Prostate gland (tissue), 2 donors: ENCODE measurements at regions not wholly inside any gene's neighbourhood (a gene's known extent, or its start where the extent isn't known, plus 50 kb on each side); places are given as distances from the start of the nearest gene placed in this dataset.
"Not testable (repeated sequence)": the region's sequence is repeated elsewhere in the genome, so short reads cannot be mapped to it uniquely, and the experiment has no call there.

Source experiments
- DNase-seq: peaks from one replicate; pipeline ENCODE4 v3.0.0-alpha.2; 2019; ENCODE audit warnings: low spot score
- H3K27ac ChIP-seq, 2 donors: fragments of 200-600 bp; sonication (generic); 2 replicates each; pipeline ENCODE4 v1.5.1; 2017 to 2019
- H3K27me3 ChIP-seq: fragments of 200-600 bp; sonication (generic); replicated peaks from 2 replicates; pipeline ENCODE4 v1.5.1; 2019; ENCODE audit not compliant: insufficient read depth
- H3K36me3 ChIP-seq, 2 donors: fragments of 200-600 bp; sonication (generic); 1 replicate in 1 of 2; 2 replicates in 1 of 2; pipeline versions ENCODE4 v1.5.1 to v1.8.1; 2017 to 2019
- H3K4me1 ChIP-seq: fragments of 200-600 bp; sonication (generic); replicated peaks from 2 replicates; pipeline ENCODE4 v1.5.1; 2019
- H3K4me3 ChIP-seq, 2 donors: fragments of 200-600 bp; sonication (generic); 2 replicates each; pipeline ENCODE4 v1.5.1; 2017 to 2019
- H3K9me3 ChIP-seq: fragments of 200-600 bp; sonication (generic); 2 replicates; pipeline ENCODE4 v1.5.1; 2017
- POLR2A ChIP-seq: fragments of 450-650 bp; IDR thresholded peaks from one replicate; pipeline ENCODE4 v1.6.1; 2016; ENCODE audit warnings: antibody characterized with exemption, mild to moderate bottlenecking
- POLR2AphosphoS5 ChIP-seq: sonication (generic); formaldehyde crosslinking; IDR thresholded peaks from one replicate; pipeline ENCODE4 v1.6.1; 2017; ENCODE audit warnings: antibody characterized with exemption
- WGBS: methylation state at CpG from one replicate; pipeline ENCODE4 v1.1.5; 2018; 5-methylcytosine and 5-hydroxymethylcytosine counted together
- intact Hi-C: fragments of 100-400 bp; cut with DNase I; formaldehyde crosslinking; loops from one replicate; pipeline ENCODE4 v1.14.2; 2022
- TF ChIP-seq, protein P1 (sequence below), 4 experiments: fragments of 200-600 bp in 2 of 4; fragments of 450-650 bp in 2 of 4; sonication (generic) in 2 of 4; IDR thresholded peaks; 1 replicate in 3 of 4; 2 replicates in 1 of 4; pipeline ENCODE4 v1.5.1; 2016 to 2019; ENCODE audit warnings: antibody characterized with exemption in 4 of 4, mild to moderate bottlenecking in 2 of 4, moderate library complexity in 2 of 4

DNA sequence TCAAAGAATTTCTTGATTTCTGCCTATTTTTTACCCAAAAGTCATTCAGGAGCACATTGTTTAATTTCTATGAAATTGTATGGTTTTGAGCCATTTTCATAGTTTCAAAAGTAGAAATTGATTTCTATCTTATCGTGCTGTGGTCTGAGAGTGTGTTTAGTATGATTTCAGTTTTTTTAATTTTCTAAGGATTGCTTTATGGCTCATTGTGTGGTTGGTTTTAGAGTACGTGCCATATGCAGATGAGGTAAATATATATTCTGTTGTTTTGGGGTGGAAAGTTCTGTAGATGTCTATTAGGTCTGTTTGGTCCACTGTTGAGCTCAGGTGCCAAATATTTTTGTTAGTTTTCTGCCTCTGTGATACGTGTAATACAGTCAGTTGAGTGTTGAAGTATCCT is 487.1 kb upstream of the CBLB start:
- no peak overlapping the region for H3K4me3 ChIP-seq
- no peak overlapping the region for H3K27ac ChIP-seq
- WGBS, result 89% methylated on average over 3 of the region's 3 CpGs
- no peak for DNase-seq
- TF ChIP-seq, protein P1, sequence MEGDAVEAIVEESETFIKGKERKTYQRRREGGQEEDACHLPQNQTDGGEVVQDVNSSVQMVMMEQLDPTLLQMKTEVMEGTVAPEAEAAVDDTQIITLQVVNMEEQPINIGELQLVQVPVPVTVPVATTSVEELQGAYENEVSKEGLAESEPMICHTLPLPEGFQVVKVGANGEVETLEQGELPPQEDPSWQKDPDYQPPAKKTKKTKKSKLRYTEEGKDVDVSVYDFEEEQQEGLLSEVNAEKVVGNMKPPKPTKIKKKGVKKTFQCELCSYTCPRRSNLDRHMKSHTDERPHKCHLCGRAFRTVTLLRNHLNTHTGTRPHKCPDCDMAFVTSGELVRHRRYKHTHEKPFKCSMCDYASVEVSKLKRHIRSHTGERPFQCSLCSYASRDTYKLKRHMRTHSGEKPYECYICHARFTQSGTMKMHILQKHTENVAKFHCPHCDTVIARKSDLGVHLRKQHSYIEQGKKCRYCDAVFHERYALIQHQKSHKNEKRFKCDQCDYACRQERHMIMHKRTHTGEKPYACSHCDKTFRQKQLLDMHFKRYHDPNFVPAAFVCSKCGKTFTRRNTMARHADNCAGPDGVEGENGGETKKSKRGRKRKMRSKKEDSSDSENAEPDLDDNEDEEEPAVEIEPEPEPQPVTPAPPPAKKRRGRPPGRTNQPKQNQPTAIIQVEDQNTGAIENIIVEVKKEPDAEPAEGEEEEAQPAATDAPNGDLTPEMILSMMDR (IDR thresholded peaks at IDR 0.05), result no peak
- TF ChIP-seq POLR2A, result no peak
- TF ChIP-seq POLR2AphosphoS5, result no peak
- H3K36me3 ChIP-seq, result no peaks in the 10 kb centered on the region
- intact Hi-C loops, result no loop called here
- H3K9me3 ChIP-seq, result no peaks in the 10 kb centered on the region
- H3K4me1 ChIP-seq, result no peaks in the 10 kb centered on the region
- no peaks in the 10 kb centered on the region for H3K27me3 ChIP-seq

DNA sequence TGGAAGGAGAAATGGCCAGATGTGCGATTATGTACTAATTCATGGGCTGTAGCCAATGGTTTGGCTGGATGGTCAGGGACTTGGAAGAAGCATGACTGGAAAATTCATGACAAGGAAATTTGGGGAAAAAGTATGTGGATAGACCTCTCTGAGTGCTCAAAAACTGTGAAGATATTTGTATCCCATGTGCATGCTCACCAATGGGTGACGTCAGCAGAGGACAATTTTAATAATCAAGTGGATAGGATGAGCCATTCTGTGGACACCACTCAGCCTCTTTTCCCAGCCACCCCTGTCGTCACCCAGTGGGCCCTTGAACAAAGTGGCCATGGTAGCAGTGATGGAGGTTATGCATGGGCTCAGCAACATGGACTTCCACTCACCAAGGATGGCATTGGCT is 490.9 kb upstream of the CBLB start:
- intact Hi-C loops, result no loop called here
- Histone ChIP-seq H3K36me3 (no peaks in the 10 kb centered on the region), H3K9me3 (no peaks in the 10 kb centered on the region), H3K27me3 (no peaks in the 10 kb centered on the region), H3K4me1 (no peaks in the 10 kb centered on the region), H3K27ac (no peak overlapping the region), H3K4me3 (no peak overlapping the region)
- 96% methylated on average over 3 of the region's 3 CpGs for WGBS
- no peak for TF ChIP-seq POLR2A
- TF ChIP-seq POLR2AphosphoS5, result no peak
- TF ChIP-seq, protein P1 (IDR thresholded peaks at IDR 0.05), result no peak
- DNase-seq, result no peak

DNA sequence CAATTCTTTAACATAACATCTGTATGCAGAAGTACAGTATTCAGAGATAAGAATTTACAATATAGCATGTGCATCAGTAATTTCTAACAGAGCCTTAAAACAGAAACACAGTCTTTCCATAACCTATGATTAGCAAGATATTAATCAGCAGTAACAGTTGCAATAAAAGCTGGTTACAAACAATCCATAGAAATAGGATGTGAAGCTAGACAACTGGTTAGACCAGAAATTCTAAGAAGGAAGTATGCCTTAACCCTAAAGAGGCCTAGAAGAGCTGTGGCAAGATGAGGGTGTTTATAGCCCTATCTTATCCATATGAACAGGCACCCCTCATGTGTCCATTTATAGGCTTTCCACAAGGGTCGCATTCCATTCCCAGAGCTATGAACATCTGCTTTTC is 492.1 kb upstream of the CBLB start:
- H3K27ac ChIP-seq, H3K4me3 ChIP-seq, H3K4me1 ChIP-seq, intact Hi-C loops, H3K36me3 ChIP-seq, H3K9me3 ChIP-seq, DNase-seq, H3K27me3 ChIP-seq: not testable (repeated sequence)
- WGBS, result 30% methylated on average over 1 of the region's 1 CpG

DNA sequence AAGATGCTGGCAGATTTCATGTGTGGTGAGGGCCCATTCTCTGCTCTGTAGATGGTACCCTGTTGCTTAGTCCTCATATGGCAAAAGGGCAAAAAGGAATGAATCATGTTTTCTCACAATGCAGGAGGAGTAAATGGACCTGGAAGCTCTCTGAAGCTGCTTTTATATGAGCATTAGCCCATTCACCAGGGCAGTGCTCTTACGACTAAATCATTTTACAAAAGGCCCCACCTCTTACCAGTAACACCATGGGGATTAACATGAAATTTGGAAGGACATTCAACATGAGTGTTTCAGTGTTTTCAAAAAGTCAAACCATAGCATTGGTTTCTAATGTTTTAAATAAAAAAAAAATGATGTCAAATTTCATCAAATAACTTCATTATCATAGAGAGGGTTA is 495.7 kb upstream of the CBLB start:
- Histone ChIP-seq H3K36me3 (no peaks in the 10 kb centered on the region), H3K27me3 (no peaks in the 10 kb centered on the region), H3K9me3 (no peaks in the 10 kb centered on the region), H3K27ac (no peak overlapping the region), H3K4me1 (no peaks in the 10 kb centered on the region), H3K4me3 (no peak overlapping the region)
- TF ChIP-seq, protein P1 (IDR thresholded peaks at IDR 0.05), result no peak
- no peak for TF ChIP-seq POLR2A
- no peak for TF ChIP-seq POLR2AphosphoS5
- 96% methylated on average over 1 of the region's 1 CpG for WGBS
- intact Hi-C loops, result no loop called here
- no peak for DNase-seq

DNA sequence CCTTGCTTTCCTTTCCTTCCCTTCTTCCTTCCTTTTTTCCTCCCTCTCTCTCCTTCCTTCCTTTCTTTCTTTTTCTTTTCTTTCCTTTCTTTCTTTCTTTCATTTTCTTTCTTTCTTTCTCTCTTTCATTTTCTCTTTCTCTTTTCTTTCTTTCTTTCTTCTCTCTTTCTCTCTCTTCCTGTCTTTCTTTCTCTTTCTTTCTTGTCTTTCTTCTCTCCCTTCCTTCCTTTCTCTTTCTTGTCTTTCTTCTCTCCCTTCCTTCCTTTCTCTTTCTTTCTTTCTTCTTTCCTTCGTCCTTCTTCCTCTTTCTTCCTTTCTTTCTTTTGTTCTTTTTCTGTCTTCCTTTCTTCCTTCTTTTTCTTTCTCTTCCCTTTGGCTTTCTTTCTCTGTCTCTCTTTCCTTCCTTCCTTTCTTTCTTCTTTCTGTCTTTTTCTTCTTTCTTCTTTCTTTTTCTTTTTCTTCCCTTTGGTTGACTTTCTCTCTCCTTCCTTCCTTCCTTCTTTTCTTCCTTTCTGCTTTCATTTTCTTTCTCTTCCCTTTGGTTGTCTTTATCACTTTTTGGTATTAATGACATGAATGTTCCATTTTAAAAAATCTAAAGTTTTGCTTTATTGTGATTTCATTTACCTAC is 496.4 kb upstream of the CBLB start:
- intact Hi-C loops, result no loop called here
- H3K27me3 ChIP-seq, result no peaks in the 10 kb centered on the region
- no peaks in the 10 kb centered on the region for H3K9me3 ChIP-seq
- TF ChIP-seq, protein P1 (IDR thresholded peaks at IDR 0.05), result no peak
- no peak for TF ChIP-seq POLR2A
- no peak for TF ChIP-seq POLR2AphosphoS5
- H3K27ac ChIP-seq, result no peak overlapping the region
- no peaks in the 10 kb centered on the region for H3K4me1 ChIP-seq
- no peaks in the 10 kb centered on the region for H3K36me3 ChIP-seq
- WGBS, result 96% methylated on average over 1 of the region's 1 CpG
- DNase-seq, result no peak
- no peak overlapping the region for H3K4me3 ChIP-seq
